ENCODE measurements at regions not wholly inside any gene's neighbourhood (a gene's known extent, or its start where the extent isn't known, plus 50 kb on each side); places are given as distances from the start of the nearest gene placed in this dataset.

DNA sequence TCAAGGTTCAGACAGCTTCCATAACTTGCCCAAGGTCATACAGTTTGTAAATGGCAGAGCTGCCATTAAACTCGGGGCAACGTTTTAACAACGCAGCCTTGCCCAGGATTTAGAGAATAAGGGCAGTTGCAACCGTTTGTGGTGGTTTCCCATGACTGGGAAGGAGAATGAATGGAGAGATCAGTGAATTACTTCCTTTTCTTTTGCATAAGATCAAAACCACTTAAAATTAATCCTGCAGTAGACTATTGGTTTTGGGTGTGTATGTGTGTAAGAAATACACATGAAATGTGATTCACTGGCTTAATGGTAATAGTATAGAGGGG lies 179.1 kb upstream of the MIR17HG start:
- no peak for TF ChIP-seq POLR2A (IDR thresholded peaks at IDR 0.05)
- TF ChIP-seq, protein P1, sequence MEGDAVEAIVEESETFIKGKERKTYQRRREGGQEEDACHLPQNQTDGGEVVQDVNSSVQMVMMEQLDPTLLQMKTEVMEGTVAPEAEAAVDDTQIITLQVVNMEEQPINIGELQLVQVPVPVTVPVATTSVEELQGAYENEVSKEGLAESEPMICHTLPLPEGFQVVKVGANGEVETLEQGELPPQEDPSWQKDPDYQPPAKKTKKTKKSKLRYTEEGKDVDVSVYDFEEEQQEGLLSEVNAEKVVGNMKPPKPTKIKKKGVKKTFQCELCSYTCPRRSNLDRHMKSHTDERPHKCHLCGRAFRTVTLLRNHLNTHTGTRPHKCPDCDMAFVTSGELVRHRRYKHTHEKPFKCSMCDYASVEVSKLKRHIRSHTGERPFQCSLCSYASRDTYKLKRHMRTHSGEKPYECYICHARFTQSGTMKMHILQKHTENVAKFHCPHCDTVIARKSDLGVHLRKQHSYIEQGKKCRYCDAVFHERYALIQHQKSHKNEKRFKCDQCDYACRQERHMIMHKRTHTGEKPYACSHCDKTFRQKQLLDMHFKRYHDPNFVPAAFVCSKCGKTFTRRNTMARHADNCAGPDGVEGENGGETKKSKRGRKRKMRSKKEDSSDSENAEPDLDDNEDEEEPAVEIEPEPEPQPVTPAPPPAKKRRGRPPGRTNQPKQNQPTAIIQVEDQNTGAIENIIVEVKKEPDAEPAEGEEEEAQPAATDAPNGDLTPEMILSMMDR (IDR thresholded peaks at IDR 0.05) = no peak

Measured in esophagus squamous epithelium (tissue), 4 donors.